ENCODE measurements at regions not wholly inside any gene's neighbourhood (a gene's known extent, or its start where the extent isn't known, plus 50 kb on each side); places are given as distances from the start of the nearest gene placed in this dataset.

- TF ChIP-seq CTCF (IDR thresholded peaks at IDR 0.05) (peak; percentile 66), ZFX (IDR thresholded peaks at IDR 0.05; ENCODE audit: borderline replicate concordance) (no peak)
These were observed 157.2 kb downstream of the CYRIA start for GRCh38 chr2:16508490-16508851.

Measured in 22Rv1 (cell line).